Osteoblast (primary cell): ENCODE measurements at regions not wholly inside any gene's neighbourhood (a gene's known extent, or its start where the extent isn't known, plus 50 kb on each side); places are given as distances from the start of the nearest gene placed in this dataset.

Experiments
- DNase-seq: peaks from one replicate; pipeline ENCODE4 v3.0.0; 2011; ENCODE audit warnings: low spot score, mixed read lengths; ENCODE audit not compliant: insufficient read length; ENCODE audit errors: missing footprints
- H2AFZ ChIP-seq: 2 replicates; pipeline ENCODE4 v1.6.0; 2011; ENCODE audit warnings: mild to moderate bottlenecking, low read length
- H3K27ac ChIP-seq: 2 replicates; pipeline ENCODE4 v1.5.1; 2011; ENCODE audit warnings: mild to moderate bottlenecking, low read depth, low read length, moderate library complexity
- H3K27me3 ChIP-seq: 2 replicates; pipeline ENCODE4 v1.6.0; 2012; ENCODE audit warnings: mild to moderate bottlenecking, control low read depth, inconsistent platforms, low read length, moderate library complexity; ENCODE audit not compliant: insufficient read depth
- H3K36me3 ChIP-seq: 2 replicates; pipeline ENCODE4 v1.5.1; 2011; ENCODE audit warnings: mild to moderate bottlenecking, low read length, control low read depth, moderate library complexity; ENCODE audit not compliant: insufficient read depth
- H3K4me1 ChIP-seq: 2 replicates; pipeline ENCODE4 v1.5.1; 2011; ENCODE audit warnings: mild to moderate bottlenecking, low read length, control low read depth, moderate library complexity; ENCODE audit not compliant: insufficient read depth
- H3K4me2 ChIP-seq: 2 replicates; pipeline ENCODE4 v1.6.0; 2011; ENCODE audit warnings: mild to moderate bottlenecking, low read length; ENCODE audit not compliant: insufficient read depth
- H3K4me3 ChIP-seq: fragments of 200-600 bp; sonication (generic); 3 replicates; pipeline ENCODE4 v1.5.1; 2012; ENCODE audit warnings: mild to moderate bottlenecking, low read length, inconsistent platforms; ENCODE audit not compliant: insufficient read depth
- H3K79me2 ChIP-seq: 2 replicates; pipeline ENCODE4 v1.6.0; 2012; ENCODE audit warnings: mild to moderate bottlenecking, low read length, control low read depth, inconsistent platforms; ENCODE audit not compliant: insufficient read depth
- H3K9me3 ChIP-seq: 2 replicates; pipeline ENCODE4 v1.5.1; 2011; ENCODE audit warnings: low read depth, low read length, control low read depth
- H4K20me1 ChIP-seq: 2 replicates; pipeline ENCODE4 v1.6.0; 2012; ENCODE audit warnings: mild to moderate bottlenecking, low read length, control low read depth; ENCODE audit not compliant: insufficient read depth
- CTCF ChIP-seq: IDR thresholded peaks from 2 replicates; pipeline ENCODE4 v1.5.1; 2011; ENCODE audit warnings: mild to moderate bottlenecking, low read depth, low read length, moderate library complexity; ENCODE audit errors: extremely low read depth

- Histone ChIP-seq H3K27ac (no peak overlapping the region), H3K4me3 (no peak overlapping the region), H3K9me3 (no peaks in the 10 kb centered on the region), H3K27me3 (peaks cover 5% of the 10 kb centered on the region), H4K20me1 (no peaks in the 10 kb centered on the region), H3K79me2 (no peaks in the 10 kb centered on the region), H2AFZ (no peak overlapping the region), H3K4me2 (no peak overlapping the region), H3K4me1 (peaks cover 3% of the 10 kb centered on the region), H3K36me3 (no peaks in the 10 kb centered on the region)
- DNase-seq, result no peak
- no peak for TF ChIP-seq CTCF
These were observed 144.7 kb downstream of the CYP26A1 start for GRCh38 chr10:93218386-93218785.

GRCh38 chr10:93219347-93219746 is 145.7 kb downstream of the CYP26A1 start:
- no peak for DNase-seq
- H3K9me3 ChIP-seq, result no peaks in the 10 kb centered on the region
- no peak overlapping the region for H3K27ac ChIP-seq
- TF ChIP-seq CTCF, result no peak
- H3K4me3 ChIP-seq, result no peak overlapping the region
- H3K4me1 ChIP-seq, result peaks cover 3% of the 10 kb centered on the region
- H3K4me2 ChIP-seq, result no peak overlapping the region
- peaks cover 5% of the 10 kb centered on the region for H3K27me3 ChIP-seq
- no peaks in the 10 kb centered on the region for H3K36me3 ChIP-seq
- H4K20me1 ChIP-seq, result no peaks in the 10 kb centered on the region
- H3K79me2 ChIP-seq, result no peaks in the 10 kb centered on the region
- H2AFZ ChIP-seq, result no peak overlapping the region

GRCh38 chr10:93220296-93221170 is 146.8 kb downstream of the CYP26A1 start:
- Histone ChIP-seq H3K79me2 (no peaks in the 10 kb centered on the region), H3K4me3 (no peak overlapping the region), H3K27ac (no peak overlapping the region), H2AFZ (no peak overlapping the region), H3K4me2 (no peak overlapping the region), H3K4me1 (peaks cover 3% of the 10 kb centered on the region), H3K9me3 (no peaks in the 10 kb centered on the region), H3K27me3 (peaks cover 5% of the 10 kb centered on the region), H3K36me3 (no peaks in the 10 kb centered on the region), H4K20me1 (no peaks in the 10 kb centered on the region)
- no peak for TF ChIP-seq CTCF
- no peak for DNase-seq

GRCh38 chr10:93221171-93221496 is 147.4 kb downstream of the CYP26A1 start:
- no peak overlapping the region for H2AFZ ChIP-seq
- H3K79me2 ChIP-seq, result no peaks in the 10 kb centered on the region
- DNase-seq, result no peak
- H3K4me2 ChIP-seq, result no peak overlapping the region
- TF ChIP-seq CTCF, result no peak
- H3K36me3 ChIP-seq, result no peaks in the 10 kb centered on the region
- H3K27ac ChIP-seq, result no peak overlapping the region
- peaks cover 3% of the 10 kb centered on the region for H3K4me1 ChIP-seq
- no peaks in the 10 kb centered on the region for H3K9me3 ChIP-seq
- peaks cover 5% of the 10 kb centered on the region for H3K27me3 ChIP-seq
- no peaks in the 10 kb centered on the region for H4K20me1 ChIP-seq
- no peak overlapping the region for H3K4me3 ChIP-seq
